K562 (cell line): ENCODE measurements at regions not wholly inside any gene's neighbourhood (a gene's known extent, or its start where the extent isn't known, plus 50 kb on each side); places are given as distances from the start of the nearest gene placed in this dataset.

Experiments
- ATAC-seq: fragments of 200-7000 bp; cut with Tn5 transposase; 3 replicates; pipeline ENCODE4 v1.9.1; 2020; ENCODE audit warnings: moderate library complexity
- BruUV-seq: library from RNA; stranded (reverse); fragments of 400-500 nt; replicated peaks from 2 replicates; lab custom pipeline; 2021; lab: Mats Ljungman, UMichigan
- CTCF ChIA-PET: fragments of 300-600 bp; formaldehyde crosslinking; extraction: SDS; loops from one replicate; lab custom pipeline; 2021; ENCODE audit warnings: low intra/inter-chr PET ratio; lab: Yijun Ruan, JAX
- POLR2A ChIA-PET: fragments of 300-600, 350-650 bp; sonication (Branson Sonifier 250); formaldehyde crosslinking; extraction: SDS; loops from one replicate; lab custom pipeline; 2021; ENCODE audit warnings: antibody characterized with exemption, inconsistent platforms; lab: Yijun Ruan, JAX
- DNase-seq, 4 experiments: peaks; one replicate each; pipeline versions ENCODE4 v3.0.0 to v3.0.0-alpha.2; 2011 to 2018; ENCODE audit warnings: low spot score in 3 of 4, mixed read lengths in 3 of 4; ENCODE audit errors: extremely low read depth in 1 of 4
- FAIRE-seq: peaks from 2 replicates; lab custom pipeline; 2011; peaks lifted over from hg19 to GRCh38; lab: Jason Lieb, UNC
- H2AFZ ChIP-seq: 2 replicates; pipeline ENCODE4 v1.6.0; 2011; ENCODE audit warnings: low read depth, low read length, control low read depth, inconsistent platforms
- H3K27ac ChIP-seq: fragments of 200-600 bp; 3 replicates; pipeline ENCODE4 v1.8.0; 2011; ENCODE audit warnings: low read depth, mild to moderate bottlenecking, control low read depth, inconsistent platforms, low read length, moderate library complexity, mixed read lengths; ENCODE audit errors: extremely low read depth
- H3K27me3 ChIP-seq, 2 experiments: fragments of 300-600 bp in 1 of 2; 2 replicates in 1 of 2; 3 replicates in 1 of 2; pipeline versions ENCODE4 v1.6.0 to v1.8.0; 2011; ENCODE audit warnings: inconsistent platforms in 2 of 2, low read length in 2 of 2, mild to moderate bottlenecking in 1 of 2, mixed read lengths in 1 of 2, moderate library complexity in 1 of 2; ENCODE audit not compliant: control insufficient read depth in 2 of 2, insufficient read depth in 2 of 2
- H3K36me3 ChIP-seq: fragments of 300-600 bp; 3 replicates; pipeline ENCODE4 v1.8.0; 2011; ENCODE audit warnings: mild to moderate bottlenecking, low read length, inconsistent platforms; ENCODE audit not compliant: control insufficient read depth, insufficient read depth
- H3K4me1 ChIP-seq, 2 experiments: fragments of 200-600 bp in 1 of 2; replicated peaks in 1 of 2; 2 replicates in 1 of 2; 3 replicates in 1 of 2; pipeline versions ENCODE4 v1.5.1 to v1.8.0; 2011; ENCODE audit warnings: inconsistent platforms in 2 of 2, low read length in 2 of 2, mild to moderate bottlenecking in 1 of 2, mixed read lengths in 1 of 2, moderate library complexity in 1 of 2; ENCODE audit not compliant: control insufficient read depth in 2 of 2, insufficient read depth in 2 of 2
- H3K4me2 ChIP-seq: 2 replicates; pipeline ENCODE4 v1.6.1; 2011; ENCODE audit warnings: low read length, control low read depth, inconsistent platforms, mixed read lengths; ENCODE audit not compliant: insufficient read depth
- H3K4me3 ChIP-seq: fragments of 200-600 bp; sonication (generic), shearing (Covaris generic); 2 replicates; pipeline ENCODE4 v1.5.1; 2016; ENCODE audit warnings: control low read depth, inconsistent platforms
- H3K79me2 ChIP-seq: fragments of 200-600 bp; 3 replicates; pipeline ENCODE4 v1.8.0; 2011; ENCODE audit warnings: low read length, inconsistent platforms; ENCODE audit not compliant: control insufficient read depth, insufficient read depth
- H3K9ac ChIP-seq, 2 experiments: 2 replicates each; pipeline versions ENCODE4 v1.6.0 to v1.6.1; 2011; ENCODE audit warnings: low read depth in 2 of 2, low read length in 2 of 2, control low read depth in 1 of 2, inconsistent platforms in 1 of 2, mild to moderate bottlenecking in 1 of 2, mixed read lengths in 1 of 2; ENCODE audit not compliant: insufficient read depth in 1 of 2
- H3K9me1 ChIP-seq: one replicate; pipeline ENCODE4 v1.6.0; 2011; ENCODE audit warnings: inconsistent platforms, mild to moderate bottlenecking, low read length, moderate library complexity; ENCODE audit not compliant: control insufficient read depth, insufficient read depth
- H3K9me3 ChIP-seq: replicated peaks from 2 replicates; pipeline ENCODE4 v1.5.1; 2011; ENCODE audit warnings: low read depth, low read length, inconsistent platforms; ENCODE audit not compliant: control insufficient read depth, insufficient read depth
- H4K20me1 ChIP-seq: replicated peaks from 2 replicates; pipeline ENCODE4 v1.6.1; 2011; ENCODE audit warnings: low read length, inconsistent platforms, mixed read lengths; ENCODE audit not compliant: control insufficient read depth, insufficient read depth
- ARID1B ChIP-seq: fragments of 450-650 bp; IDR thresholded peaks from 2 replicates; pipeline ENCODE4 v1.6.1; 2016; ENCODE audit warnings: antibody characterized with exemption, mild to moderate bottlenecking, inconsistent platforms
- CTBP1 ChIP-seq: fragments of 450-650 bp; IDR thresholded peaks from 2 replicates; pipeline ENCODE4 v1.6.1; 2016; ENCODE audit warnings: borderline replicate concordance
- ETV5 ChIP-seq: sonication (generic); formaldehyde crosslinking; IDR thresholded peaks from 2 replicates; pipeline ENCODE4 v1.4.0; 2020; ENCODE audit warnings: low read depth, mild to moderate bottlenecking, missing genetic modification reagents
- NR4A1 ChIP-seq, 2 experiments: fragments of 250-450 bp in 1 of 2; fragments of 450-650 bp in 1 of 2; sonication (Bioruptor Pico) in 1 of 2; IDR thresholded peaks; 2 replicates each; pipeline versions ENCODE4 v1.4.0 to v1.6.1; 2016 to 2020; ENCODE audit warnings: mild to moderate bottlenecking in 2 of 2, missing compliant biosample characterization in 1 of 2, missing genetic modification characterization in 1 of 2, moderate library complexity in 1 of 2
- SRSF1 ChIP-seq: fragments of 200-400 bp; formaldehyde crosslinking; IDR thresholded peaks from 2 replicates; pipeline ENCODE4 v1.6.1; 2017; ENCODE audit warnings: mild to moderate bottlenecking, low read depth, low read length, moderate library complexity
- TOE1 ChIP-seq, 2 experiments: fragments of 450-650 bp in 1 of 2; sonication (generic) in 1 of 2; formaldehyde crosslinking in 1 of 2; IDR thresholded peaks; 2 replicates each; pipeline versions ENCODE4 v1.7.1 to v1.8.0; 2016 to 2022; ENCODE audit warnings: borderline replicate concordance in 2 of 2, mild to moderate bottlenecking in 2 of 2, antibody characterized with exemption in 1 of 2, inconsistent platforms in 1 of 2, low read depth in 1 of 2, missing genetic modification reagents in 1 of 2, moderate library complexity in 1 of 2
- ZBTB8A ChIP-seq: fragments of 450-650 bp; IDR thresholded peaks from 2 replicates; pipeline ENCODE4 v1.6.1; 2018; ENCODE audit warnings: mild to moderate bottlenecking, moderate library complexity; ENCODE audit not compliant: partially characterized antibody
- WGBS: fragments of 100-300 bp; shearing (Covaris generic); methylation state at CpG from one replicate; pipeline ENCODE4 v1.1.6; 2016; ENCODE audit warnings: low coverage, mixed read lengths; ENCODE audit not compliant: insufficient coverage; ENCODE audit errors: missing lambda C conversion rate; 5-methylcytosine and 5-hydroxymethylcytosine counted together
- in situ Hi-C: fragments of 300-500 bp; cut with MboI; formaldehyde crosslinking; loops from 4 replicates; pipeline ENCODE4 v1.15.0; 2018; ENCODE audit warnings: inconsistent platforms, mixed read lengths
- intact Hi-C: fragments of 100-400 bp; cut with micrococcal nuclease; formaldehyde crosslinking; loops from 2 replicates; pipeline ENCODE4 v1.14.2; 2022
- TF ChIP-seq, protein P1 (sequence below): sonication (generic); formaldehyde crosslinking; IDR thresholded peaks from 2 replicates; pipeline ENCODE4 v1.8.0; 2023; ENCODE audit warnings: mild to moderate bottlenecking, missing genetic modification reagents
- TF ChIP-seq, protein P2 (sequence below): conservative IDR thresholded peaks from 2 replicates; pipeline ENCODE4 v1.6.1; 2011; ENCODE audit warnings: low read depth, mild to moderate bottlenecking, low read length; ENCODE audit not compliant: control insufficient read depth
- TF ChIP-seq, protein P3 (sequence below): sonication (generic); formaldehyde crosslinking; IDR thresholded peaks from 2 replicates; pipeline ENCODE4 v1.4.0; 2020; ENCODE audit warnings: mild to moderate bottlenecking, missing genetic modification reagents

DNA sequence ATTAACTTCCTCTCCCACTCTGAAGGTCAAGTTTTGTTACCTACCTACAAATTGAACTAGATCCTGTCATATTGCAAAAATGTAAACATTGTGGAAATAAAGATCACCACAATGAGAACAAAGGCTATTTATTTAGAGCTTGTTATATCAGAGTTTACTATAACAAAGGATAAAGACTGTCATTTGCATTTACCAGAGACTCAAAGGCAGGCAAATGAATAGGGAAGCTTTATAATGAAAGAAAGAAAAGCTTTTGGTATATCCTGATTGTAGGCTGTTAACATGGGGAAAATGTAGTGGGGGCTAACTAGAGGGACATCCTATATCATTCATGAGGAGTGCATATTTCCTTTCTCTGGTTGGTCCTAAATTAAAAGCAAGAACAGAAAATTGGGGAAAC lies 403.5 kb upstream of the TYRP1 start:
- no peaks in the 10 kb centered on the region for H3K36me3 ChIP-seq
- no peak overlapping the region for H2AFZ ChIP-seq
- no peak for FAIRE-seq
- ChIA-PET CTCF (no interaction called here), POLR2A (no interaction called here)
- no peak overlapping the region for H3K4me2 ChIP-seq
- no peak overlapping the region for H3K9ac ChIP-seq
- no peak for ATAC-seq
- no peaks in the 10 kb centered on the region for H3K9me3 ChIP-seq
- no peaks in the 10 kb centered on the region for H3K9me1 ChIP-seq
- H3K4me3 ChIP-seq = no peak overlapping the region
- no TSS peak for BruUV-seq
- DNase-seq = no peak
- H3K27ac ChIP-seq = no peak overlapping the region
- no peaks in the 10 kb centered on the region for H3K79me2 ChIP-seq
- no peaks in the 10 kb centered on the region for H3K4me1 ChIP-seq
- TF ChIP-seq CTBP1 = no peak
- no peak for TF ChIP-seq TOE1 (IDR thresholded peaks at IDR 0.05; ENCODE audit: borderline replicate concordance)
- TF ChIP-seq TOE1 (CRISPR knock-in tag; IDR thresholded peaks at IDR 0.05; ENCODE audit: borderline replicate concordance, low read depth) = no peak
- no peak for TF ChIP-seq NR4A1 (CRISPR knock-in tag; IDR thresholded peaks at IDR 0.05)
- TF ChIP-seq NR4A1 (tag; IDR thresholded peaks at IDR 0.05) = no peak
- in situ Hi-C loops (no loop called here), intact Hi-C loops (no loop called here)
- H4K20me1 ChIP-seq = no peaks in the 10 kb centered on the region
- no peaks in the 10 kb centered on the region for H3K27me3 ChIP-seq

DNA sequence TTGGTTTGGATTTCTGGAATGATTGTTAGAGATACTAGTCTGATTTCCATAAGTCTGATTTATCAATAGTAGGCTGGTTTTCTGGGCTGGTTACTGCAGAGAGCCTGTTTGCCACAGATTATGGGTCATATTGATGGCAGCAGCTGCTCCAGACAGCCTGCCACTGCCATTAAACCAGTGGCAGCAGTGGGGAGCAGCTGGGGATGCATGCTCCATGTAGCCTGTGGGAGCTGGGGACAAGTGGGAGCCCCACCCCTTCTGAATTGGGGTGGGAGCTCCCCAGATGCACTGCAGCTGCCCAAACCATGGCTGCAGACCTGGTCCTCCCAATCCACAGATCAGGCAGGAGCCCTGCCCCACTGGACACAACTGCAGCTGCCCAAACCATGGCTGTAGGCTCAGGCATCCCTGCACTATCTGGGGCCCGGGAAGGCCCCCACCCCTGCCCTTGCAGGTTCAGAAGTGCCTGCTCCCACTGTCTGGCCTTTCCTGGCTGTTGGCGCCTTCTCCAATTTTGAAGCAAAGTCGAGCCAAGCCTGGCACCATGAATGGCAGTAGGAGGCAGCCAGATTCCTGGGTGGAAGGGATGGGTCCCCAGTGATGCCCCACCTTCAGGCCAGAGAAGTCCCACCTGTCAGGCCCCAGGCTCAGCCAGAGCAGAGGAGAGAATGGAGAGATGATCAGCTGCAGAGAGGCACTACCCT lies 402.9 kb upstream of the TYRP1 start:
- H3K9ac ChIP-seq = no peak overlapping the region
- no peaks in the 10 kb centered on the region for H3K79me2 ChIP-seq
- no peak overlapping the region for H3K4me3 ChIP-seq
- no peaks in the 10 kb centered on the region for H3K4me1 ChIP-seq
- H3K4me2 ChIP-seq = no peak overlapping the region
- H3K9me1 ChIP-seq = no peaks in the 10 kb centered on the region
- BruUV-seq = no TSS peak
- no peak overlapping the region for H3K27ac ChIP-seq
- ATAC-seq (no peak), FAIRE-seq (no peak), DNase-seq (no peak)
- intact Hi-C loops = no loop called here
- POLR2A ChIA-PET = no interaction called here
- no peaks in the 10 kb centered on the region for H3K36me3 ChIP-seq
- 0% methylated on average over 2 of the region's 3 CpGs for WGBS
- in situ Hi-C loops = no loop called here
- no peaks in the 10 kb centered on the region for H3K27me3 ChIP-seq
- CTCF ChIA-PET = no interaction called here
- no peaks in the 10 kb centered on the region for H3K9me3 ChIP-seq
- no peak overlapping the region for H2AFZ ChIP-seq
- no peaks in the 10 kb centered on the region for H4K20me1 ChIP-seq
- TF ChIP-seq, protein P1, sequence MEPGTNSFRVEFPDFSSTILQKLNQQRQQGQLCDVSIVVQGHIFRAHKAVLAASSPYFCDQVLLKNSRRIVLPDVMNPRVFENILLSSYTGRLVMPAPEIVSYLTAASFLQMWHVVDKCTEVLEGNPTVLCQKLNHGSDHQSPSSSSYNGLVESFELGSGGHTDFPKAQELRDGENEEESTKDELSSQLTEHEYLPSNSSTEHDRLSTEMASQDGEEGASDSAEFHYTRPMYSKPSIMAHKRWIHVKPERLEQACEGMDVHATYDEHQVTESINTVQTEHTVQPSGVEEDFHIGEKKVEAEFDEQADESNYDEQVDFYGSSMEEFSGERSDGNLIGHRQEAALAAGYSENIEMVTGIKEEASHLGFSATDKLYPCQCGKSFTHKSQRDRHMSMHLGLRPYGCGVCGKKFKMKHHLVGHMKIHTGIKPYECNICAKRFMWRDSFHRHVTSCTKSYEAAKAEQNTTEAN (CRISPR knock-in tag) = no peak
- TF ChIP-seq, protein P2, sequence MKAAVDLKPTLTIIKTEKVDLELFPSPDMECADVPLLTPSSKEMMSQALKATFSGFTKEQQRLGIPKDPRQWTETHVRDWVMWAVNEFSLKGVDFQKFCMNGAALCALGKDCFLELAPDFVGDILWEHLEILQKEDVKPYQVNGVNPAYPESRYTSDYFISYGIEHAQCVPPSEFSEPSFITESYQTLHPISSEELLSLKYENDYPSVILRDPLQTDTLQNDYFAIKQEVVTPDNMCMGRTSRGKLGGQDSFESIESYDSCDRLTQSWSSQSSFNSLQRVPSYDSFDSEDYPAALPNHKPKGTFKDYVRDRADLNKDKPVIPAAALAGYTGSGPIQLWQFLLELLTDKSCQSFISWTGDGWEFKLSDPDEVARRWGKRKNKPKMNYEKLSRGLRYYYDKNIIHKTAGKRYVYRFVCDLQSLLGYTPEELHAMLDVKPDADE = no peak
- TF ChIP-seq ETV5 = no peak
- TF ChIP-seq ARID1B = no peak
- TF ChIP-seq SRSF1 = no peak
- TF ChIP-seq CTBP1 = no peak
- TF ChIP-seq ZBTB8A = no peak
- TF ChIP-seq, protein P3, sequence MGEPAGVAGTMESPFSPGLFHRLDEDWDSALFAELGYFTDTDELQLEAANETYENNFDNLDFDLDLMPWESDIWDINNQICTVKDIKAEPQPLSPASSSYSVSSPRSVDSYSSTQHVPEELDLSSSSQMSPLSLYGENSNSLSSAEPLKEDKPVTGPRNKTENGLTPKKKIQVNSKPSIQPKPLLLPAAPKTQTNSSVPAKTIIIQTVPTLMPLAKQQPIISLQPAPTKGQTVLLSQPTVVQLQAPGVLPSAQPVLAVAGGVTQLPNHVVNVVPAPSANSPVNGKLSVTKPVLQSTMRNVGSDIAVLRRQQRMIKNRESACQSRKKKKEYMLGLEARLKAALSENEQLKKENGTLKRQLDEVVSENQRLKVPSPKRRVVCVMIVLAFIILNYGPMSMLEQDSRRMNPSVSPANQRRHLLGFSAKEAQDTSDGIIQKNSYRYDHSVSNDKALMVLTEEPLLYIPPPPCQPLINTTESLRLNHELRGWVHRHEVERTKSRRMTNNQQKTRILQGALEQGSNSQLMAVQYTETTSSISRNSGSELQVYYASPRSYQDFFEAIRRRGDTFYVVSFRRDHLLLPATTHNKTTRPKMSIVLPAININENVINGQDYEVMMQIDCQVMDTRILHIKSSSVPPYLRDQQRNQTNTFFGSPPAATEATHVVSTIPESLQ (CRISPR knock-in tag) = no peak
